GM18499 (cell line): ENCODE measurements at regions not wholly inside any gene's neighbourhood (a gene's known extent, or its start where the extent isn't known, plus 50 kb on each side); places are given as distances from the start of the nearest gene placed in this dataset.
"Not testable (repeated sequence)": the region's sequence is repeated elsewhere in the genome, so short reads cannot be mapped to it uniquely, and the experiment has no call there.

Experiments
- ATAC-seq: cut with Tn5 transposase; IDR thresholded peaks from one replicate; pipeline ENCODE4 v1.9.1; 2021; ENCODE audit warnings: moderate number of reproducible peaks; ENCODE audit not compliant: insufficient read depth, unreplicated experiment

DNA sequence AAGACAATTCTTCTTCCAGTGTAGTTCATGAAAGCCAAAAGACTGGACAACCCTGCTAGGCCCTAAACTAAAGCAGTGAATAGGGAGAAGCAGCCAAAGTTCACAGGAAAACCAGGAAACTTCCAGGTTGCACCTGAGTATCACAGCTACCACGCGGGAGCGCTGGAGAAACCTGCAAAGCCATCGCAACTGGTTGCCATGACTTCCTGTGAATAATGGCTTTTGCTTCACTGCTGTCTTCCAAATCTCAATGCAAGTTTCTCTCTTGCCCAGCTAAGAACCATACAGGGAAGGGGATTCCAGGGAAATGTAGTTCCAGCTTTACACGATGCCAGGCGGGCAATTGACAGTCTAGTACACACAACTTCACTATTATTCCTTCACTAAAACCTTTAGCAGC, 114.1 kb downstream of the GXYLT1 start:
- ATAC-seq: no peak

DNA sequence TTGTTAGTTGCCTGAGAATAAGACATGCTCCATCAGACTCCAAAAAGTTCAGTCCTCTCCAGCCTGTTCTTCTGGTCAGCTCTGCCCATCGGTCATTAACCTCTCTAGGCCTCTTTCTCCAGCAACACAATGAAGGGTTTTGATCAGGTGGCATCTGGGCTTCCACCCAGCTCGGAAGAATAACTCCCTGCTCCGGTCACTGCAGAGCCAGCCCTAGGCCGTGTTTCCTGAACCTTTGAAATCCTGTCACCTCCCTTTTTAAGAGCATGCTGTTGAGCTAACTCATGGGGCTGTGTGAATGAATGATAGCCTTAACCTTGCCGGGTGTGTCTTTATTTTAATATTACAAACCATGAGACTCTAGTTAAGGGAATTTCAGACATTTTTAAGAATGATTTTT, 117.1 kb downstream of the GXYLT1 start:
- ATAC-seq: no peak

DNA sequence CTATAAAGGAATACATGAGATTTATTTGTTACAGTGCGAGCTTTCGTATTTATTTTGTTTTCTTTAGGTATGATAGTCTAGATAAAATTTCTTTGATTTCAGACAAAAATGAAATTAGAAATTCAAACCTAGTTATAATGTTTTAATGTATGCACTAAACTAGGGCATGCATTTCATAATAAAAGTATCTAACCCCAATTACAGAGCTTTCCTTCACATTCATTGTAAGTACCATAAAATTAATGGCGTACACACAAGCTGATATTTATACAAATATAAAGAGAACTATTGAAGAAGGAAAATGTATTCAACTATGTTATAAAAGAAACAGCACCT, 120.2 kb downstream of the GXYLT1 start:
- no peak for ATAC-seq

DNA sequence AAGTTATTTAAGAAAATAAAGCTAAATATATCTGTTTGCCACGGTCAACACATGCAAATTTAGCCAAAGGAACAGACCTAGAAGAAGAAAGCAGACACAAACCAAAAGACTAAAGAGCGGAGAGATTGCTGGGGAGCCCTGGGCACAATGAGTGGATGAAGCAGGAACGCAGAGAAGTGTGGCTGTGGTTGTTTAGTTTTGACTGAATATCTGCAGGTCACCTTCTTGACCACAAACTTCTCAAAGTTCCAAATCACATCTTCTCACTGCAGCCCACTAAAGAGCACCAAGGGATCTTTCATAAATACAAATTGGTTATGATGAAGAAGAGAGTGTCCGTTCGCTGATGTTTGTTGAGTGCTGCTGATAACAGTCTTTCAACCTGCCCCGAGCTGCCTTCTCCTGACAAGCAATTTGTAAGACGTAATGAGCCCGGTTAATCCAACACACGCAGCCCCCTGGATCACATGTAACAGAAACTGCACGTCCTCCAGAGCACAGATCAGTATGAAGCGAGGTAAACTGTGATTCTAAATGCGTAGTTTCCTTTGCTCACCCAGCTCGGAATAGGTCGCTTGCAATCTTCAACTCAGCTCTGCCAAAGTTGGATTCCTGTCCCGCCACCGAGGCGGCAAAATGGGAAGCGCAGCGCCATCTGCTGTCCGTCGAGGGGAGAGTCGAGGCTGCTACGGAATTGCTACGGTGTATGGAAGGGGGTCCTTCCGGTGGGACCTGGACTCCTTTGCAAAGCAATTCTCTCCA, 120.8 kb downstream of the GXYLT1 start:
- ATAC-seq: peak; percentile 84

DNA sequence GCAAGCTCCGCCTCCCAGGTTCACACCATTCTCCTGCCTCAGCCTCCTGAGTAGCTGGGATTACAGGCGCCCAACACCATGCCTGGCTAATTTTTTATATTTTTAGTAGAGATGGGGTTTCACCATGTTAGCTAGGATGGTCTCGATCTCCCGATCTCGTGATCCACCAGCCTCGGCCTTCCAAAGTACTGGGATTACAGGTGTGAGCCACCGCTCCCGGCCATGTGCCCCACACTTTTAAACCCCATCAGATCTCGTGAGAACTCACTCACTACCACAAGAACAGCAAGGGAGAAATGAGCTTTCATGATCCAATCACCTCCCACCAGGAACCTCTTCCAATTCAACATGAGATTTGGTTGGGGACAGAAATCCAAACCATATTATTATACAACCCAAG, 122.7 kb downstream of the GXYLT1 start:
- not testable (repeated sequence) for ATAC-seq

DNA sequence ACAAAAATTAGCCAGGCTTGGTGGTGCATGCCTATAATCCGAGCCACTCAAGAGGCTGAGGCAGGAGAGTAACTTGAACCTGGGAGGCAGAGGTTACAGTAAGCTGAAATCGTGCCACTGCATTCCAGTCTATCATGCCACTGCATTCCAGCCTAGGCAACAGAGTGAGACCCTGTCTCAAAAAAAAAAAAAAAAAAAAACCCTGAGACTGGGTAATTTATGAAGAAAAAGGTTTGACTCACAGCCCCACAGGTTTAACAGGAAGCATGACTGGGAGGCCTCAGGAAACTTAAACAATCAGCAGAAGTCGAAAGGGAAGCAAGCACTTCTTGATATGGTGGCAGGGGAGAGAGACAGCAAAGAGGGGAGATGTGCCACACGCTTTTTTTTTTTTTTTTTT, 123.2 kb downstream of the GXYLT1 start:
- ATAC-seq: no peak

DNA sequence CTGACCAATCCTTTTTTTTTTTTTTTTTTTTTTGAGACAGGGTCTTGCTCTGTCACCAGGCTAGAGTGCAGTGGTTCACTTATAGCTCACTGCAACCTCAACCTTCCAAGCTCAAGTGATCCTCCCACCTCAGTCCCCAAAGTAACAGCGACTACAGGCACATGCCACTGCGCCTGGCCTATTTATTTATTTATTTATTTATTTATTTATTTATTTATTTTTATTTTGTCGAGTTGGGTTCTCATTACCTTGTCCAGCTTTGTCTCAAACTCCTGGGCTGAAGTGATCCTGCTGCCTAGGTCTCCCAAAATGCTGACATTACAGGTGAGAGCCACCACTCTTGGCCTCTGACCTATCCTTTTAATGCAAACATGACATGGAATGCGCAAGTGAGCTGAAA, 124.4 kb downstream of the GXYLT1 start:
- no peak for ATAC-seq

DNA sequence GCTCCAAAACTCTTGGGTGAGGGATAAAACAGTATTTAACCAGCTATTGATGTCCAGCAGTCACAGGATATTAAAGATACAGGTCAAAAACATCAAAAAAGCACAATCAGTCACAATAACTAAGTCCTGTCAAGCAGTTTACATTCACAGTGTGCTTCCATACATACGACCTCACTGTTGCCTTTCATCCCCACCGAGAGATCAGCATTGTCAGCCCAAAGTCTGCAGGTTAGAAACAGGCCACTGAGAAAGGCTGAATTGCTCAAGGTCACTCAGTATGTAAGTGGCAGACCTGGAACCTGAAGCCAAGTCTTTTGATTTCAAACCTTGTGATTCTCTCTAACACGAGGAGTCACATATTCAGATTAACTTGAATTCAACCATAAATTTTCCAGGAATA, 124.9 kb downstream of the GXYLT1 start:
- no peak for ATAC-seq

DNA sequence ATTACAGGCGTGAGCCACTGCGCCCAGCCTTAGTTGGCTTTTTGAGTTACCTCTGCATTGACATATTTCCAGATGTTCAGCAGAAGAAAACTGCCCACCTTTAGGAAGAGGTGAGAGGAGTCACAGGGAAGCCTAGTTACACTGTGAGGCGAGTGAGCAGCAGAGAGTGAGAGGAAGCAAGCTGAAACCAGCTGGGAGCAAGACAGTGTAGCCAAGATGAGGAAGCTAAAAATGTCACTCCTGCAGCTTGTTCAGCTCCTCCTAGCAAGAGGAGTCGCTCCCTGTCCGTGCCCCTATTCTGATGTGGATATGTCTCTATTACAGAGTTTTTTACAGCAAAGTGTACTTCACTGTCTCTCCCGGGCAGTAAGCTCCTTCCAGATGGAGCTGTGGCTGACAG, 127.6 kb downstream of the GXYLT1 start:
- no peak for ATAC-seq

DNA sequence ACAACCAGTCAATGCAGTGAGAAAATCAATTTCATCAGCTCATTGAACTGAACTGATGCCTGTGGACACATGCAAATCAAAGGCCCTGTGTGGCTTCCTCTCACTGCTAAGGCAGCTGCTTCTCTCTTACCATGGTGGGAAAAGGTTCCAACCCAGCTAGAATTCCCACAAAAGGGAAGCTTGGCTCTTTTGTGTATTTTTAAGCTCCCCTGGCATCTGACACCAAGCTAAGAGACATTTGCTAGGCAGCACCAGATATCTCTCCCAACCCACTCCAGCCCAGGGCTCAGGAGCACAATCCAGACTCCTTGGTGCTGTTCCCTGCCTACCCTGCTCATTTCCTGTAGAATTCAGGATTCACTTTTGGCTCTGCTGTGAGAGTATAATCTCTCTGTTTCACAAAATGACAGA, 129.6 kb downstream of the GXYLT1 start:
- no peak for ATAC-seq

DNA sequence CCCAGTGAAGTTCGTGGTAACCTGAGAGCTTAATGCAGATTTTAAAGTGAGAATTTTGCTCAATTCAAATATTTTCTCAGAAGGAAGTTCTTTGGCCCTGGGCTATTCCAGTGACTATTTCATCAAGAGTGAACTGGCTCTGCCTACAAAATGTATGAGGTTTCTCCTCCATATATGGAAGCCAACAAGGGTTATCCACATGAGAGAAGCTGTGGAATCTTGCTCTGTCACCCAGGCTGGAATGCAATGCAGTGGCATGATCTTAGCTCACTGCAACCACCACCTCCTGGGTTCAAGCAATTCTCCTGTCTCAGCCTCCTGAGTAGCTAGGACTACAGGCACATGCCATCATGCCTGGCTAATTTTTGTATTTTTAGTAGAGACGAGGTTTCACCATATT, 132.2 kb downstream of the GXYLT1 start:
- ATAC-seq: not testable (repeated sequence)

DNA sequence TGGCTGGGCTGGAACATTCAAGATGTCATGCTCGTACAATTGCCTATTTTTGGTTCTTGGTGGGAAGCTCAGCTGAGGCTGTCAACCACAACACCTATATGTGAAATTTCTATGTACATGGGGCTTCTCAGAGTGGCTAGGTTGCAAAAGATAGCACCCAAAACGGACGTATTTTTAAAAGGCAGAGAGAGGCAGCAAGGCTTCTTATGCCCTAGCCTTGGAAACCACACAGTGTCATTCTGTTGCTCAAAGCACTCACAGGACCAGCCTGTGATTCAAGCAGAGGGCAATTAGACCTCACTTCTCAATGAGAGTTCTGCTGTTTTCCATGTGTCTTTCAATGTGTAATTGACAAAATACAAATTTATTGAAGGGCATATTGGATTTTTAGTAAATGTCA, 134.0 kb downstream of the GXYLT1 start:
- ATAC-seq: no peak

DNA sequence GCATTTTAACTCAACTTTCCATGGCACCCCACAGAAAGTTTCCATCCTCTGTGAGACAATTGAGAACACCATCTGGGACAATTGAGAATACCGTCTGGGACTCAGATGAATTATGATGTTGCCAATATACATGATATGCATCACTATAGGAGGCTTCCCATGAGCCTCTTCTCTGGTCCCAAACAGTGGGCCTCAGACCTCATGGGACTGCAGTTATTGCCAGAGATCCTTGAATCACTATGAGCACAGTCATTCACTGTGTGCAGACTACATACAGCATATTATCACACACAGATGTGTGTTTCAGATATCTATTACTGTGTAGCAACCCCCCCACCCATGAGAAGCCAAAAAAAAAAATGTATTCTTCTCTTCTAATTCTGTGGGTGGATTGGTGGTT, 134.4 kb downstream of the GXYLT1 start:
- ATAC-seq: no peak

DNA sequence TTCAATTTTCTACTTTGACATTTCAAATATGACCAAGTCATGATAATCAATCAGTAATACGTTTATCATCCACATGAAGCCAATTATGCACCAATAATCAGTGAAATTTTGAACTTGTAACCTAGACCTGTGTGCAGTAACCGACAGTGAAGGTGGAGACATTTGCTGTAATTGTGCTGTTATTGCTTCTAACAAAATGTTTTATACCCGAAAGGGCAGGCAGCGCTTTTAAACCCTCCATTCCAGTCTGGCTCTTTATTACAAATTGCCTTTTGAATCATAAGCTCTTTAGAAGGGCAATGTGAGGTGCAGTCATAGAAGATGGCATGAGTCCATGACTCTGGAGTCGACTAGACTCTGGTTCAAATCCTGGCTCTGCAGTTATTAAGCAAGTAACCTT, 135.7 kb downstream of the GXYLT1 start:
- no peak for ATAC-seq

DNA sequence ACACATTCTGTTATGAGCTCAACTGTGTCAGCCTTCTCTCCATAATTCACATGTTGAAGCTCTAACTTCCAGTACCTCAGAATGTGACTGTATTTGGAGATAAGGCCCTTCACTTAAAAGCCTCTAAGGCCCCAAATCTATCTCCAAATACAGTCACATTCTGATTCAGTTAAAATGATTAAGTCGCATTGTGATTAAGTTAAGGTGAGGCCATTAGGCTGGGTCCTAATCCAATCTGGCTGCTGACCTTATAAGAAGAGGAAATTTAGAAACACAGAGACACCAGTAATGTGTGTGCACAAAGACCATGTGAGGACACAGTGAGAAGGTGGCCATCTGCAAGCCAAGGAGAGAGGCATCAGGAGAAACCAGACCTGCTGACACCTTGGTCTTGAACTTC, 141.6 kb downstream of the GXYLT1 start:
- ATAC-seq: no peak

DNA sequence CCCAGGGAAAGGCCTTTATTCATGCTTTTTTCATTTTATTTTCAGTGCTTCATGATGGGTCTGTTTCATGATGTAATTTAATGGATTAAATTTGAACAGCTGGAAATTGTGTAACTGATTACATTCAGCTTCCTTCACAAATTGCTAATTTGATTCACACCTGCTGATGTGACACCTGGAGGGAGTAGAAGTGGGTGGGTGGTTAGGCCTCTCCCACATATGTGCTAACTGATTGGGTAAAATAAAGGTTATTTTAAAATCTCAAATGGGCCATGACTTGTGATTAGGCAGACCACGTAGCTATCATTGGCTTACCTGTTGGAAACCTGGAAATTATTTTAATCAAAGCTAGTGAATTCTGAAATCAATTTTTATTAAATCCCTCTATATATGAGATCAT, 142.1 kb downstream of the GXYLT1 start:
- no peak for ATAC-seq

DNA sequence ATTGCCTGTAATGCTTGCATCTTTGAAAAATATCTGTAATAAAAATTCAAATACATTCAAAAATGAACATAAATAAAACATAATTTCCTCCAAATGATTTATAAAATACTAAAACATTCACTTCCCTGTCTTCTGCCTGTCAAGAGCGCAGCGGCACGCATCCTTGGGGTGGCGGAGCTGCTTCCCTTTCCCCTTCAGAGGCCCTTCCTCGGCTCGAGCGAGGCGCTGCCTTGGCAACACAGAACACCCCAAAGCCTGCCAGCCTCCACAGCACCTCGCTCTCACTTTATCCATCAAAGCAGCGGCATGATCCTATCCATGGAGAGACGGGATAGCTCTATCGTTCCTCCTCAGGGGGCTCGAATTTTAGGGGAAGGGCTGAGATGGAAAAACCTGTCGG, 146.2 kb downstream of the GXYLT1 start:
- ATAC-seq: no peak

DNA sequence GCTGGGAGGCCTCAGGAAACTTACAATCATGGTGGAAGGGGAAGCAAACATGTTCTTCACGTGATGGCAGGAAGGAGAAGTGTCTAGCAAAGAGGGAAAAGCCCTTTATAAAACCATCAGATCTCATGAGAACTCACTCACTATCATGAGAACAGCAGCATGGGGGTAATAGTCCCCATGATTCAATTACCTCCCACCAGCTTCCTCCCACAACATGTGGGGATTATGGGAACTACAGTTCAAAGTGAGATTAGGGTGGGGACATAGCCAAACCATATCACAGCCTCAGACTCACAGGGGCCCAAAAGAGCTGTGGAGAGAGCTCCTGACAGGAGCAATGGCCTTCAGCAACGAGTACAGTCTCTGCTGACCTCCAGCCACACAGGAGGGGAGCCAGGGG, 151.4 kb downstream of the GXYLT1 start:
- no peak for ATAC-seq

DNA sequence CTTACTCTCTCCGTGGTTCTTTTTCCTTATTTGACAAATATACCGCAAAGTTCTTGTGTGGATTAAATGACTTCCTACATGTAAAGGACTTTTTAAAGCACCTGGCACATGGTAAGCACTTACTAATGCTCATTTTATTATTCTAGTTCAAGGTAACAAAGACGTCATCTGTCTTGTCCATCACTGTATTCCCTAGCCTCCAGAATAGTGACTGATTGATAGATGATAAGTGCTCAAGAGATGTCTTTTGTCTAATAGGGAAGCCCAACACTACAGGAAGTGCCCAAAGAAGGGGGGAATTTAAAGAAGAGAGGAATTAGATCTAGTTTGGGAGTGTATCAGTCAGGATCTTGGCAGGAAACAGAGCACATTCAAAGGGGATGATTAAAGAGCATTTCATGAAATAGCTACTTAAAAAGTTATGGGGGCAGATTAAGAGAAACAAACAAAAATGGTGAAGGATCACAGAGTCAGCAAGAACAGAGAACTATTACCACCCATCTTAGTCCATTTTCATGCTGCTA, 151.9 kb downstream of the GXYLT1 start:
- no peak for ATAC-seq

DNA sequence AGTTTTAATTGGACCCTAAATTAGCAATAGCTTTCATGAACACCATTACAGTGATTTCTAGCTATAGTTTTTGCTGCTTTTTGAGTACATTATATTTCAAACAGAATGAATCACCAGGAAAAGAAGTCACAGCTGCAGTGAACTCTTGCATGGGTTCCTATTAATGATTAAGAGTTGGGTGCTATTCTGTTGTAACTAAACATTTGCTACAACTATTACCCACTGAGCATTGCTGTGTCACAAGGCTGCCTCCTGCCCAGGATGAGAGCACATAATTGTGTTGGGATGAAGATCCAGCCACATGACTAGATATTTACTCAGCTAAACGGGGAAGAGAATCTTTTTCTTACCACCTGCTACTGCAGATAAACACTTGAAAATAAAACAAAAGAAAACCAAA, 152.7 kb downstream of the GXYLT1 start:
- ATAC-seq: no peak

DNA sequence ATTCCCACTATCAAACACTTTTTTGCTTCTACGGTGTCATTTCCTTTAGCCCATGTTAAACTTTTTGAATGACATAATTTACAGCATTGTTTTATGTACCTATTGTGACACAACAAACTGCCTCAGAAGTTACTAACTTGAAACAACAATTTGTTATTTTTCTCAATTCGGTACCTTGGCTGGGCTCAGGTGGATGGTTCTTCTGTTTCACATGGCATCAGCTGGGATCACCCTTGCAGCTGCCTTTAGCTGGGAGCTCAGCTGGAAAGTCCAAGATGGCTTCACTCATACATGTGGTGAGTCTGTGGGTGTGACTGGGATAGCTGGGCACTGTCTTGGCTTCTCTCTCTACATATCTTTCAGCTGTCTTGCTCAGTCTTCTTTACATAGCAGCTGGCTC, 156.0 kb downstream of the GXYLT1 start:
- no peak for ATAC-seq

DNA sequence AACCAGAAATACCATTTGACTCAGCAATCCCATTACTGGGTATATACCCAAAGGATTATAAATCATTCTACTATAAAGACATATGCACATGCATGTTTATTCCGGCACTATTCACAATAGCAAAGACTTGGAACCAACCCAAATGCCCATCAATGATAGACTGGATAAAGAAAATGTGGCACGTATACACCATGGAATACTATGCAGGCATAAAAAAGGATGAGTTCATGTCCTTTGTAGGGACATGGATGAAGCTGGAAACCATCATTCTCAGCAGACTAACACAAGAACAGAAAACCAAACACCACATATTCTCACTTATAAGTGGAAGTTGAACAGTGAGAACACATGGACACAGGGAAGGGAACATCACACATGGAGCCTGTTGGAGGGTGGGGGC, 158.2 kb downstream of the GXYLT1 start:
- ATAC-seq: not testable (repeated sequence)

DNA sequence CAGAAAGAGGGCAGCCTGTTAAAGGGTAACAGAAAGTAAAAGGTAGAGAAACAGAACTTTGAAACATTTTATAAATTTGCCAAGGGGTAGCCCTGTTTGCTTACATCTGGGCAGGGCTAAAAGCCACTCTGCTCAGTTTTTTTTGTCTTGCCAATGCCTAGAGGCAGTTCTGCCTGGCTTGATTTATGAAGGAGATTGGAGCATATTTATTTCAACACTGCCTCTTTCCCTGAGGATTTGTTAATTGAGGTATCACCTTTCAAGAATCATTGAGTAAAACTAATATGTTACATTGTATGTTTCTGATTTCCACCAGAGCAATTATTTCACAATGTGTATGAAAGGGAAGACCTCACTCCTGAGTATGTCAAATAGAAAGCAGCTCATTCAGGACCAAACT, 160.8 kb downstream of the GXYLT1 start:
- ATAC-seq: no peak
